22Rv1 (cell line): ENCODE measurements at regions not wholly inside any gene's neighbourhood (a gene's known extent, or its start where the extent isn't known, plus 50 kb on each side); places are given as distances from the start of the nearest gene placed in this dataset.

Experiments used
- H3K27ac ChIP-seq: fragments of 450-650 bp; 2 replicates; pipeline ENCODE4 v1.5.1; 2017
- ZFX ChIP-seq: fragments of 450-650 bp; IDR thresholded peaks from 2 replicates; pipeline ENCODE4 v1.6.1; 2017; ENCODE audit warnings: antibody characterized with exemption, borderline replicate concordance
- TF ChIP-seq, protein P1 (sequence below): fragments of 450-650 bp; IDR thresholded peaks from 2 replicates; pipeline ENCODE4 v1.5.1; 2017; ENCODE audit warnings: mild to moderate bottlenecking

DNA sequence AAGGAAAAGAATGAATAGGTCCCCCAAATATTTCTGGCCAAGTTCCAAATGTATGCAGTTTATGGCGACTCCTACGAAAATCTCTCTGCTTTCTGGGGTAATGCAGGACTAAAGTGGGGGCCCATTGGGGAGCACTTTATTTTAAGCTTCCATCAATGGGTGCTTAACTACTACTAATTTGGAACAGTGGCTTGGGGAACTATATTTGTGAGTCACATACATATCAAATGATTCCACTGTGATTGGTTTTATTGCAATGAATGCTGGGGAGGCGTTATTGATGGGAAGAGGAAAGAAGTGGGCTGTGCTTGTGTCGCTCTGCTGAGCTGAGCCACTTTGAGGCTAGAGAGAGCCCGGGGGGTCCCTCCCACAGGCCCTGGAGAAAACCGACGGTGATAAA lies 560.4 kb upstream of the SALL3 start:
- no peak for TF ChIP-seq ZFX
- TF ChIP-seq, protein P1, sequence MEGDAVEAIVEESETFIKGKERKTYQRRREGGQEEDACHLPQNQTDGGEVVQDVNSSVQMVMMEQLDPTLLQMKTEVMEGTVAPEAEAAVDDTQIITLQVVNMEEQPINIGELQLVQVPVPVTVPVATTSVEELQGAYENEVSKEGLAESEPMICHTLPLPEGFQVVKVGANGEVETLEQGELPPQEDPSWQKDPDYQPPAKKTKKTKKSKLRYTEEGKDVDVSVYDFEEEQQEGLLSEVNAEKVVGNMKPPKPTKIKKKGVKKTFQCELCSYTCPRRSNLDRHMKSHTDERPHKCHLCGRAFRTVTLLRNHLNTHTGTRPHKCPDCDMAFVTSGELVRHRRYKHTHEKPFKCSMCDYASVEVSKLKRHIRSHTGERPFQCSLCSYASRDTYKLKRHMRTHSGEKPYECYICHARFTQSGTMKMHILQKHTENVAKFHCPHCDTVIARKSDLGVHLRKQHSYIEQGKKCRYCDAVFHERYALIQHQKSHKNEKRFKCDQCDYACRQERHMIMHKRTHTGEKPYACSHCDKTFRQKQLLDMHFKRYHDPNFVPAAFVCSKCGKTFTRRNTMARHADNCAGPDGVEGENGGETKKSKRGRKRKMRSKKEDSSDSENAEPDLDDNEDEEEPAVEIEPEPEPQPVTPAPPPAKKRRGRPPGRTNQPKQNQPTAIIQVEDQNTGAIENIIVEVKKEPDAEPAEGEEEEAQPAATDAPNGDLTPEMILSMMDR = no peak
- no peak overlapping the region for H3K27ac ChIP-seq

DNA sequence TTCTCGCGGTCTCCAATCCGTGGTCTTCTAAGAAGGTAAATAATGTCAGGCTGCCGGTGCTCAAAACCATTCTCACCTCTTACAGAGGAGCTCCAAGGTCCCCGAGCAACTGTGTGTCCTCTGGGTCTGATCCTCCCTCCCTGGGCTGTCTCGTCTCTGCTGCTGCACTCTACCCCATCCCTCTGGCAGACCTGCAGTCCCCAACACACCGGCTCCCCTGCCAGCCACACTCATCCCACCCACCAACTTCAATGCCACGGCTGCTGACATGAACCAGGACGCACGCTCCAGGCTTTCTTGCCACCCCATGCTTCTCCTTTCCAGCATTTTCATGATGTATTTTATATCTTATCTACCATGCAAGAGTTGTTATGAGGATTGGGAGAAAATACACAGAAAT lies 559.5 kb upstream of the SALL3 start:
- H3K27ac ChIP-seq = no peak overlapping the region
- TF ChIP-seq, protein P1 = no peak
- no peak for TF ChIP-seq ZFX

- TF ChIP-seq ZFX = no peak
- TF ChIP-seq, protein P1 = no peak
- H3K27ac ChIP-seq = no peak overlapping the region
Measured at GRCh38 chr18:78421392-78421791, 558.2 kb upstream of the SALL3 start.

GRCh38 chr18:78422336-78422735 lies 557.3 kb upstream of the SALL3 start:
- TF ChIP-seq ZFX = no peak
- TF ChIP-seq, protein P1 = no peak
- no peak overlapping the region for H3K27ac ChIP-seq

DNA sequence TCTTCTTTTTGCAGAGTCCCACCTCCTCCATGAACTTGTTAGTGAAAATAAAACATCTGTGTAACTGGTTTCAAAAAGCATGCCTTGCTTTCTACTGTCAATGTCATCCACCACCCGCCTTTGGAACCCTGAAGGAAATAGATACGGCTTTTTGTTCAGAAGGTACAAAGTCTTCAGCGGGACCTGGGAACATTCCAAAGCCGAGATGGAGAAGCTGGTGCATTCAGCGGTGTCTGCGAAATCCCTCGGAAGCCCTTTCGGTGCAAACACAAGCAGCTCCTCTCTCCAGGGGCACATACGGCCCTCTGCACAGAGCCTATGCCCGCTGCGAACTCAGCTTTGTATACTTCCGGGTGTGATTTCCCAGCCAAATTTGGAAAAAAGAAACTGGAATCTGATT lies 555.8 kb upstream of the SALL3 start:
- no peak overlapping the region for H3K27ac ChIP-seq
- TF ChIP-seq, protein P1 = no peak
- no peak for TF ChIP-seq ZFX

DNA sequence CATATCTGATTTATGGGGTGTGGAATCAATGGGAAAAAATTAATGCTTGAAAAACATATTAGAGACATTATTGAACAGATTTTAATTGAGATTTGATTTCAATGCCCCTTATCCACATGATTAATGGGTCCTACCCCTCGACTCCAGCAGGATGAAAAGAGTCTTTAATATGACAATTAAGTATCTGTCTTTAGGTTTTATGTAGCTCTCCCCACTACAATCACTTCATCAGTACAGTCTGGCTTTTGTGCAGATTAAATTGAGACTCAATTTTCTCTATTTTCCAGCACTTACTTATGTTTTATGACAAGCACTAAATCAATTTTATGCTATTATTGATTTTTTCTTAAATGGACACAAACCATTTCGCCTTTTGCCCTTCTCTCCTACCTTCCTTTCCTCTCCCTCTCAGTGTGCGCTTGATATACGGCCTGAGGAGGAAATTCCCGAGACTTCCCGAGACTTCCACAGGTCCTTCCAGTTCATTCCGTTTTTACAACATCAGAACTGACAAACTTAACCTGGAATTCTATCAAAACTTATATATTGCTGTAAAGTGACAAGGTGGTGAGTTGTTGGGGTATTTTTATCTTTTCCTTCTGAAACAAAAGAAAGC lies 555.1 kb upstream of the SALL3 start:
- TF ChIP-seq ZFX = no peak
- TF ChIP-seq, protein P1 = no peak

GRCh38 chr18:78425019-78425412 lies 554.6 kb upstream of the SALL3 start:
- H3K27ac ChIP-seq = no peak overlapping the region

More for the DNA sequence above, 555.1 kb upstream of the SALL3 start:
- no peak overlapping the region for H3K27ac ChIP-seq

More at GRCh38 chr18:78425019-78425412, 554.6 kb upstream of the SALL3 start:
- TF ChIP-seq, protein P1 = no peak
- TF ChIP-seq ZFX = no peak
